WTC11 (cell line): ENCODE measurements at regions not wholly inside any gene's neighbourhood (a gene's known extent, or its start where the extent isn't known, plus 50 kb on each side); places are given as distances from the start of the nearest gene placed in this dataset.

Experiments
- ATAC-seq: fragments of 200-7000 bp; cut with Tn5 transposase; 2 replicates; pipeline ENCODE4 v1.10.0; 2021; ENCODE audit warnings: mild to moderate bottlenecking, moderate library complexity
- CTCF ChIA-PET: fragments of 300-600 bp; sonication (Branson Sonifier 250); formaldehyde crosslinking; loops from one replicate; lab custom pipeline; 2021; ENCODE audit warnings: antibody characterized with exemption; lab: Charles Lee
- POLR2A ChIA-PET: fragments of 350-600 bp; sonication (Branson Sonifier 250); formaldehyde crosslinking; loops from one replicate; lab custom pipeline; 2021; ENCODE audit warnings: antibody characterized with exemption; lab: Charles Lee
- DNase-seq: peaks from one replicate; pipeline ENCODE4 v3.0.0; 2021; ENCODE audit warnings: low spot score
- H3K27ac Mint-ChIP-seq: 2 replicates; pipeline ENCODE4 v1.8.0; 2021; ENCODE audit warnings: mixed read lengths
- H3K27me3 Mint-ChIP-seq: 2 replicates; pipeline ENCODE4 v1.8.0; 2021; ENCODE audit warnings: low read depth, mild to moderate bottlenecking, moderate library complexity, mixed read lengths
- H3K36me3 Mint-ChIP-seq: 2 replicates; pipeline ENCODE4 v1.8.0; 2021; ENCODE audit warnings: mixed read lengths
- H3K4me1 Mint-ChIP-seq: 2 replicates; pipeline ENCODE4 v1.8.0; 2022; ENCODE audit warnings: mixed read lengths
- H3K4me3 Mint-ChIP-seq: 2 replicates; pipeline ENCODE4 v1.8.0; 2021; ENCODE audit warnings: mild to moderate bottlenecking, moderate library complexity, mixed read lengths
- H3K9me3 Mint-ChIP-seq: 2 replicates; pipeline ENCODE4 v1.8.0; 2021; ENCODE audit warnings: mixed read lengths
- AR ChIP-seq: fragments of 250-450 bp; sonication (Bioruptor Pico); IDR thresholded peaks from 2 replicates; pipeline ENCODE4 v1.9.0; 2021; ENCODE audit warnings: mild to moderate bottlenecking
- CTCF ChIP-seq: fragments of 200-600 bp; IDR thresholded peaks from 2 replicates; pipeline ENCODE4 v1.8.0; 2022; ENCODE audit warnings: antibody characterized with exemption
- ETV6 ChIP-seq: sonication (generic); formaldehyde crosslinking; IDR thresholded peaks from 2 replicates; pipeline ENCODE4 v1.8.1; 2022; ENCODE audit warnings: mild to moderate bottlenecking, missing genetic modification reagents
- FOXK1 ChIP-seq: sonication (generic); formaldehyde crosslinking; IDR thresholded peaks from 2 replicates; pipeline ENCODE4 v1.8.0; 2022; ENCODE audit warnings: mild to moderate bottlenecking, moderate library complexity, missing genetic modification reagents
- FOXP4 ChIP-seq: sonication (generic); formaldehyde crosslinking; IDR thresholded peaks from 2 replicates; pipeline ENCODE4 v1.8.0; 2022; ENCODE audit warnings: mild to moderate bottlenecking, missing genetic modification reagents
- GRHL2 ChIP-seq: fragments of 250-450 bp; sonication (Bioruptor Pico); IDR thresholded peaks from 2 replicates; pipeline ENCODE4 v1.8.0; 2022; ENCODE audit warnings: mild to moderate bottlenecking, moderate library complexity; ENCODE audit not compliant: insufficient replicate concordance, severe bottlenecking
- HMGA2 ChIP-seq: fragments of 250-450 bp; sonication (Bioruptor Pico); IDR thresholded peaks from 2 replicates; pipeline ENCODE4 v1.4.0; 2021; ENCODE audit warnings: mild to moderate bottlenecking, moderate library complexity
- HMGXB4 ChIP-seq: sonication (generic); formaldehyde crosslinking; IDR thresholded peaks from 2 replicates; pipeline ENCODE4 v1.8.1; 2023; ENCODE audit warnings: mild to moderate bottlenecking, moderate library complexity, missing genetic modification reagents
- IRF1 ChIP-seq: sonication (generic); formaldehyde crosslinking; IDR thresholded peaks from 2 replicates; pipeline ENCODE4 v1.8.0; 2023; ENCODE audit warnings: missing genetic modification reagents
- IRF2 ChIP-seq: sonication (generic); formaldehyde crosslinking; IDR thresholded peaks from 2 replicates; pipeline ENCODE4 v1.8.0; 2022; ENCODE audit warnings: low read depth, missing genetic modification reagents, borderline replicate concordance
- JUN ChIP-seq: sonication (generic); formaldehyde crosslinking; IDR thresholded peaks from 2 replicates; pipeline ENCODE4 v1.8.0; 2023; ENCODE audit warnings: mild to moderate bottlenecking, missing genetic modification reagents
- MYBL2 ChIP-seq: sonication (generic); formaldehyde crosslinking; IDR thresholded peaks from 2 replicates; pipeline ENCODE4 v1.8.1; 2023; ENCODE audit warnings: mild to moderate bottlenecking, moderate library complexity, missing genetic modification reagents
- PREB ChIP-seq: sonication (generic); formaldehyde crosslinking; IDR thresholded peaks from 2 replicates; pipeline ENCODE4 v1.8.1; 2022; ENCODE audit warnings: mild to moderate bottlenecking, missing genetic modification reagents, moderate library complexity, borderline replicate concordance
- PRRX2 ChIP-seq: fragments of 250-450 bp; sonication (Bioruptor Pico); IDR thresholded peaks from 2 replicates; pipeline ENCODE4 v1.8.0; 2021; ENCODE audit warnings: mild to moderate bottlenecking
- SP1 ChIP-seq: sonication (generic); formaldehyde crosslinking; conservative IDR thresholded peaks from 2 replicates; pipeline ENCODE4 v1.8.1; 2022; ENCODE audit warnings: missing genetic modification reagents
- TEAD4 ChIP-seq: sonication (generic); formaldehyde crosslinking; IDR thresholded peaks from 2 replicates; pipeline ENCODE4 v1.8.0; 2022; ENCODE audit warnings: mild to moderate bottlenecking, missing genetic modification reagents
- ZBTB43 ChIP-seq: sonication (generic); formaldehyde crosslinking; IDR thresholded peaks from 2 replicates; pipeline ENCODE4 v1.8.1; 2023; ENCODE audit warnings: mild to moderate bottlenecking, missing genetic modification reagents
- ZMAT4 ChIP-seq: fragments of 250-450 bp; sonication (Bioruptor Pico); IDR thresholded peaks from 2 replicates; pipeline ENCODE4 v1.9.0; 2021; ENCODE audit warnings: mild to moderate bottlenecking
- ZNF416 ChIP-seq: fragments of 250-450 bp; sonication (Bioruptor Pico); IDR thresholded peaks from 2 replicates; pipeline ENCODE4 v1.9.0; 2021; ENCODE audit warnings: mild to moderate bottlenecking, inconsistent platforms
- ZSCAN18 ChIP-seq: fragments of 250-450 bp; sonication (Bioruptor Pico); IDR thresholded peaks from 2 replicates; pipeline ENCODE4 v2.1.2; 2022; ENCODE audit warnings: mild to moderate bottlenecking, moderate library complexity

- no peak overlapping the region for H3K4me3 Mint-ChIP-seq
- DNase-seq (no peak), ATAC-seq (no peak)
- peaks cover 3% of the 10 kb centered on the region for H3K4me1 Mint-ChIP-seq
- H3K27me3 Mint-ChIP-seq: no peaks in the 10 kb centered on the region
- no peaks in the 10 kb centered on the region for H3K9me3 Mint-ChIP-seq
- no peak for TF ChIP-seq CTCF
- no peak for TF ChIP-seq PRRX2 (CRISPR knock-in tag)
- no peak for TF ChIP-seq IRF2 (CRISPR knock-in tag)
- TF ChIP-seq ZMAT4: no peak
- TF ChIP-seq ZSCAN18 (CRISPR knock-in tag): no peak
- TF ChIP-seq AR (CRISPR knock-in tag): no peak
- TF ChIP-seq GRHL2 (CRISPR knock-in tag): no peak
- no peak for TF ChIP-seq ZBTB43 (CRISPR knock-in tag)
- no peak for TF ChIP-seq ETV6 (CRISPR knock-in tag)
- no peak for TF ChIP-seq ZNF416 (CRISPR knock-in tag)
- TF ChIP-seq SP1 (CRISPR knock-in tag): no peak
- no peak for TF ChIP-seq MYBL2 (CRISPR knock-in tag)
- TF ChIP-seq FOXP4 (CRISPR knock-in tag): no peak
- TF ChIP-seq TEAD4: no peak
- no peak for TF ChIP-seq IRF1 (CRISPR knock-in tag)
- no peak for TF ChIP-seq JUN (CRISPR knock-in tag)
- TF ChIP-seq HMGA2 (CRISPR knock-in tag): no peak
- TF ChIP-seq HMGXB4 (CRISPR knock-in tag): no peak
- no peak for TF ChIP-seq FOXK1 (CRISPR knock-in tag)
- no peak for TF ChIP-seq PREB (CRISPR knock-in tag)
- TF ChIP-seq, all 79 proteins: peak for 0
- H3K27ac Mint-ChIP-seq: no peak overlapping the region
- ChIA-PET CTCF (interaction anchor here (0.6 to 2.9 kb wide), 5 partner anchors 118 to 259 kb away, joined by 3 to 21 read pairs (median 9); partner anchors contain the start of gene DAB2), POLR2A (interaction anchor here (0.7 kb wide), 1 partner anchor 899 kb away, joined by 4 read pairs; no protein-coding TSS in a partner anchor)
- no peaks in the 10 kb centered on the region for H3K36me3 Mint-ChIP-seq
These were observed 117.9 kb upstream of the DAB2 start for GRCh38 chr5:39542511-39543285.
